Heart right ventricle (tissue), 16 donors: ENCODE measurements at regions not wholly inside any gene's neighbourhood (a gene's known extent, or its start where the extent isn't known, plus 50 kb on each side); places are given as distances from the start of the nearest gene placed in this dataset.

Experiments
- ATAC-seq, 8 donors: fragments of 200-7000 bp; cut with Tn5 transposase; one replicate each; pipeline ENCODE4 v1.9.1; 2020; ENCODE audit warnings: mild to moderate bottlenecking in 8 of 8, moderate library complexity in 8 of 8, moderate number of reproducible peaks in 1 of 8
- DNase-seq, 2 donors: peaks; one replicate each; pipeline ENCODE4 v3.0.0-alpha.2; 2020
- H3K27ac ChIP-seq, 10 donors: fragments of 200-600 bp; sonication (generic) in 2 of 10; one replicate each; pipeline versions ENCODE4 v1.5.0 to v1.8.0; 2020 to 2022; ENCODE audit warnings: mild to moderate bottlenecking in 3 of 10
- H3K27me3 ChIP-seq, 7 donors: fragments of 200-600 bp; one replicate each; pipeline ENCODE4 v1.8.0; 2021 to 2022; ENCODE audit warnings: mild to moderate bottlenecking in 2 of 7
- H3K36me3 ChIP-seq, 9 donors: fragments of 200-600 bp; sonication (generic) in 1 of 9; one replicate each; pipeline versions ENCODE4 v1.5.0 to v1.8.0; 2020 to 2022; ENCODE audit warnings: mild to moderate bottlenecking in 2 of 9
- H3K4me1 ChIP-seq, 9 donors: fragments of 200-600 bp; sonication (generic) in 1 of 9; one replicate each; pipeline versions ENCODE4 v1.5.0 to v1.8.0; 2020 to 2022; ENCODE audit warnings: mild to moderate bottlenecking in 4 of 9
- H3K4me3 ChIP-seq, 10 donors: fragments of 200-600 bp; sonication (generic) in 2 of 10; one replicate each; pipeline versions ENCODE4 v1.5.0 to v1.8.0; 2020 to 2022; ENCODE audit warnings: mild to moderate bottlenecking in 7 of 10, moderate library complexity in 2 of 10
- H3K9me3 ChIP-seq, 11 donors: fragments of 200-600 bp in 10 of 11; sonication (generic) in 2 of 11; one replicate each; pipeline versions ENCODE4 v1.5.0 to v1.8.0; 2013 to 2022; ENCODE audit warnings: mild to moderate bottlenecking in 2 of 11, control low read depth in 1 of 11, moderate library complexity in 1 of 11
- CTCF ChIP-seq, 9 donors: fragments of 200-600 bp; sonication (generic) in 2 of 9; IDR thresholded peaks; one replicate each; pipeline versions ENCODE4 v1.5.0 to v1.8.0; 2021 to 2022; ENCODE audit warnings: antibody characterized with exemption in 9 of 9, mild to moderate bottlenecking in 5 of 9, moderate library complexity in 1 of 9
- WGBS, 2 donors: extraction: QIAGEN DNeasy Blood & Tissue Kit; methylation state at CpG; one replicate each; pipeline ENCODE4 v1.1.7; 2013; ENCODE audit warnings: inconsistent platforms in 1 of 2; 5-methylcytosine and 5-hydroxymethylcytosine counted together
- intact Hi-C, 10 donors: fragments of 100-400 bp; cut with DNase I; formaldehyde crosslinking; loops; one replicate each; pipeline versions ENCODE4 v1.11.1 to v1.14.2; 2022
- donor health status: Arrhythmogenic right ventricular cardiomyopathy.
- donor health status: ischemic (EF 13 %, LVEDD 7.1; RV severe dilation, severe dysfunction).
- donor health status: healthy with polysubstance abuse.
- donor health status: DM: no; HTN: yes; CAD: no.
- donor health status: DM: no; HTN: no; CAD: no.
- donor health status: ischemic (EF 25% LVEDD 6.9; RV normal size, moderate dysfunction).
- donor health status: ischemic (EF 25% LVEDD 5.7; RV mildly dilated, moderate dysfunction).
- donor health status: healthy.
- donor health status: DM: yes; HTN: yes; CAD: no.
- donor health status: Ischemic cardiomyopathy.
- donor health status: ischemic (EF 35%, LVEDD 5.7; RV mildly dilated, moderate dysfunction).
- donor health status: nonischemic (EF 11% LVEDD 7.7; RV severe dilation, severe dysfunction).
- donor health status: DM: yes; HTN: yes; CAD: no.
- donor health status: PGD.
- donor health status: ischemic (EF 29% LVEDD 5.4; RV normal size, mild dysfunction).
- donor health status: nonischemic (EF 23%, LVEDD 6.1; RV moderate dilation, normal function).

GRCh38 chr6:119547024-119547423 lies 197.5 kb upstream of the MAN1A1 start:
- intact Hi-C loops: no loop called here
- peaks cover 0 to under 1% (median 0%) of the 10 kb centered on the region in 9 donors for H3K4me1 ChIP-seq
- no peaks in the 10 kb centered on the region for H3K27me3 ChIP-seq
- no peak for DNase-seq
- no peak for ATAC-seq
- no peak overlapping the region for H3K4me3 ChIP-seq
- no peak for TF ChIP-seq CTCF (IDR thresholded peaks at IDR 0.05)
- no peaks in the 10 kb centered on the region for H3K9me3 ChIP-seq
- no peak overlapping the region for H3K27ac ChIP-seq
- no peaks in the 10 kb centered on the region for H3K36me3 ChIP-seq
- WGBS, 2 donors: 66 to 70% methylated on average over 3 of the region's 3 CpGs

- Histone ChIP-seq H3K4me1 (peaks cover 0 to 6% (median 0%) of the 10 kb centered on the region in 9 donors), H3K9me3 (no peaks in the 10 kb centered on the region), H3K4me3 (no peak overlapping the region), H3K27ac (no peak overlapping the region), H3K36me3 (no peaks in the 10 kb centered on the region), H3K27me3 (no peaks in the 10 kb centered on the region)
- intact Hi-C loops: no loop called here
- DNase-seq: no peak
- ATAC-seq: no peak
- TF ChIP-seq CTCF (IDR thresholded peaks at IDR 0.05): no peak
- WGBS, 2 donors: 93 to 100% methylated on average over 1 of the region's 1 CpG
These were observed 195.7 kb upstream of the MAN1A1 start for GRCh38 chr6:119545245-119545644.

- 72 to 75% methylated on average over 4 of the region's 4 CpGs for WGBS, 2 donors
- intact Hi-C loops: no loop called here
- Histone ChIP-seq H3K4me3 (no peak overlapping the region), H3K4me1 (peaks cover 0 to 6% (median 0%) of the 10 kb centered on the region in 9 donors), H3K27ac (no peak overlapping the region), H3K27me3 (no peaks in the 10 kb centered on the region), H3K9me3 (no peaks in the 10 kb centered on the region), H3K36me3 (no peaks in the 10 kb centered on the region)
- TF ChIP-seq CTCF (IDR thresholded peaks at IDR 0.05): no peak
- DNase-seq: no peak
- no peak for ATAC-seq
These were observed 195.0 kb upstream of the MAN1A1 start for GRCh38 chr6:119544325-119545175.

GRCh38 chr6:119543332-119543731 lies 193.8 kb upstream of the MAN1A1 start:
- no peaks in the 10 kb centered on the region for H3K27me3 ChIP-seq
- WGBS, 2 donors: 91 to 96% methylated on average over 2 of the region's 2 CpGs
- peaks cover 0 to 6% (median 0%) of the 10 kb centered on the region in 9 donors for H3K4me1 ChIP-seq
- H3K9me3 ChIP-seq: no peaks in the 10 kb centered on the region
- no peak for DNase-seq
- intact Hi-C loops: no loop called here
- TF ChIP-seq CTCF (IDR thresholded peaks at IDR 0.05): no peak
- no peaks in the 10 kb centered on the region for H3K36me3 ChIP-seq
- no peak overlapping the region for H3K4me3 ChIP-seq
- no peak for ATAC-seq
- no peak overlapping the region for H3K27ac ChIP-seq
